ENCODE measurements at regions not wholly inside any gene's neighbourhood (a gene's known extent, or its start where the extent isn't known, plus 50 kb on each side); places are given as distances from the start of the nearest gene placed in this dataset.

- Histone ChIP-seq H3K4me3 (ENCODE audit: low read depth, low read length) (no peak overlapping the region), H3K36me3 (ENCODE audit: control insufficient read depth, insufficient read depth, low read length) (no peaks in the 10 kb centered on the region), H3K9ac (no peak overlapping the region), H3K27me3 (ENCODE audit: control insufficient read depth, insufficient read depth, low read length) (no peaks in the 10 kb centered on the region), H3K4me1 (no peaks in the 10 kb centered on the region), H3K27ac (no peak overlapping the region), H3K4me2 (ENCODE audit: low read length) (no peak overlapping the region), H2AFZ (no peak overlapping the region), H3K9me3 (ENCODE audit: control insufficient read depth, low read length) (no peaks in the 10 kb centered on the region), H3K79me2 (no peaks in the 10 kb centered on the region)
- TF ChIP-seq CTCF (IDR thresholded peaks at IDR 0.05), result no peak
Measured at GRCh38 chr17:13941781-13942180, 127.5 kb upstream of the COX10 start.

GRCh38 chr17:13943909-13944308 lies 125.4 kb upstream of the COX10 start:
- no peak for TF ChIP-seq CTCF (IDR thresholded peaks at IDR 0.05)
- H3K4me3 ChIP-seq (ENCODE audit: low read depth, low read length), result no peak overlapping the region
- H3K4me2 ChIP-seq (ENCODE audit: low read length), result no peak overlapping the region
- no peaks in the 10 kb centered on the region for H3K9me3 ChIP-seq (ENCODE audit: control insufficient read depth, low read length)
- no peak overlapping the region for H2AFZ ChIP-seq
- no peak overlapping the region for H3K27ac ChIP-seq
- no peaks in the 10 kb centered on the region for H3K27me3 ChIP-seq (ENCODE audit: control insufficient read depth, insufficient read depth, low read length)
- H3K9ac ChIP-seq, result no peak overlapping the region
- H3K36me3 ChIP-seq (ENCODE audit: control insufficient read depth, insufficient read depth, low read length), result no peaks in the 10 kb centered on the region
- H3K4me1 ChIP-seq, result no peaks in the 10 kb centered on the region
- H3K79me2 ChIP-seq, result no peaks in the 10 kb centered on the region

GRCh38 chr17:13947499-13947898 lies 121.8 kb upstream of the COX10 start:
- H3K4me1 ChIP-seq, result no peaks in the 10 kb centered on the region
- no peak overlapping the region for H3K9ac ChIP-seq
- H3K36me3 ChIP-seq (ENCODE audit: control insufficient read depth, insufficient read depth, low read length), result no peaks in the 10 kb centered on the region
- no peak overlapping the region for H3K4me3 ChIP-seq (ENCODE audit: low read depth, low read length)
- TF ChIP-seq CTCF (IDR thresholded peaks at IDR 0.05), result no peak
- H3K27me3 ChIP-seq (ENCODE audit: control insufficient read depth, insufficient read depth, low read length), result no peaks in the 10 kb centered on the region
- no peaks in the 10 kb centered on the region for H3K79me2 ChIP-seq
- no peak overlapping the region for H3K27ac ChIP-seq
- no peaks in the 10 kb centered on the region for H3K9me3 ChIP-seq (ENCODE audit: control insufficient read depth, low read length)
- H3K4me2 ChIP-seq (ENCODE audit: low read length), result no peak overlapping the region
- no peak overlapping the region for H2AFZ ChIP-seq

- Histone ChIP-seq H3K27me3 (ENCODE audit: control insufficient read depth, insufficient read depth, low read length) (no peaks in the 10 kb centered on the region), H2AFZ (no peak overlapping the region), H3K79me2 (no peaks in the 10 kb centered on the region), H3K4me2 (ENCODE audit: low read length) (no peak overlapping the region), H3K9me3 (ENCODE audit: control insufficient read depth, low read length) (no peaks in the 10 kb centered on the region), H3K4me1 (no peaks in the 10 kb centered on the region), H3K36me3 (ENCODE audit: control insufficient read depth, insufficient read depth, low read length) (no peaks in the 10 kb centered on the region), H3K9ac (no peak overlapping the region), H3K4me3 (ENCODE audit: low read depth, low read length) (no peak overlapping the region), H3K27ac (no peak overlapping the region)
- no peak for TF ChIP-seq CTCF (IDR thresholded peaks at IDR 0.05)
Measured at GRCh38 chr17:13952009-13952750, 117.1 kb upstream of the COX10 start.

GRCh38 chr17:13953841-13954240 lies 115.5 kb upstream of the COX10 start:
- H3K4me3 ChIP-seq (ENCODE audit: low read depth, low read length), result no peak overlapping the region
- no peaks in the 10 kb centered on the region for H3K27me3 ChIP-seq (ENCODE audit: control insufficient read depth, insufficient read depth, low read length)
- no peak overlapping the region for H2AFZ ChIP-seq
- no peaks in the 10 kb centered on the region for H3K9me3 ChIP-seq (ENCODE audit: control insufficient read depth, low read length)
- H3K79me2 ChIP-seq, result no peaks in the 10 kb centered on the region
- H3K4me1 ChIP-seq, result no peaks in the 10 kb centered on the region
- H3K27ac ChIP-seq, result no peak overlapping the region
- no peak overlapping the region for H3K9ac ChIP-seq
- no peaks in the 10 kb centered on the region for H3K36me3 ChIP-seq (ENCODE audit: control insufficient read depth, insufficient read depth, low read length)
- H3K4me2 ChIP-seq (ENCODE audit: low read length), result no peak overlapping the region
- TF ChIP-seq CTCF (IDR thresholded peaks at IDR 0.05), result no peak
